ENCODE measurements at regions not wholly inside any gene's neighbourhood (a gene's known extent, or its start where the extent isn't known, plus 50 kb on each side); places are given as distances from the start of the nearest gene placed in this dataset.

- TF ChIP-seq, protein P1, sequence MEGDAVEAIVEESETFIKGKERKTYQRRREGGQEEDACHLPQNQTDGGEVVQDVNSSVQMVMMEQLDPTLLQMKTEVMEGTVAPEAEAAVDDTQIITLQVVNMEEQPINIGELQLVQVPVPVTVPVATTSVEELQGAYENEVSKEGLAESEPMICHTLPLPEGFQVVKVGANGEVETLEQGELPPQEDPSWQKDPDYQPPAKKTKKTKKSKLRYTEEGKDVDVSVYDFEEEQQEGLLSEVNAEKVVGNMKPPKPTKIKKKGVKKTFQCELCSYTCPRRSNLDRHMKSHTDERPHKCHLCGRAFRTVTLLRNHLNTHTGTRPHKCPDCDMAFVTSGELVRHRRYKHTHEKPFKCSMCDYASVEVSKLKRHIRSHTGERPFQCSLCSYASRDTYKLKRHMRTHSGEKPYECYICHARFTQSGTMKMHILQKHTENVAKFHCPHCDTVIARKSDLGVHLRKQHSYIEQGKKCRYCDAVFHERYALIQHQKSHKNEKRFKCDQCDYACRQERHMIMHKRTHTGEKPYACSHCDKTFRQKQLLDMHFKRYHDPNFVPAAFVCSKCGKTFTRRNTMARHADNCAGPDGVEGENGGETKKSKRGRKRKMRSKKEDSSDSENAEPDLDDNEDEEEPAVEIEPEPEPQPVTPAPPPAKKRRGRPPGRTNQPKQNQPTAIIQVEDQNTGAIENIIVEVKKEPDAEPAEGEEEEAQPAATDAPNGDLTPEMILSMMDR (IDR thresholded peaks at IDR 0.05; ENCODE audit: borderline replicate concordance, extremely low read depth, low read length, poor library complexity, severe bottlenecking): no peak
- no peak for TF ChIP-seq EZH2 (IDR thresholded peaks at IDR 0.05; ENCODE audit: borderline replicate concordance, low read depth, low read length, severe bottlenecking)
Measured at GRCh38 chr9:82431121-82431520, 442.5 kb downstream of the SPATA31D1 start.
